Nephron progenitor cell (in vitro differentiated cells): ENCODE measurements at regions not wholly inside any gene's neighbourhood (a gene's known extent, or its start where the extent isn't known, plus 50 kb on each side); places are given as distances from the start of the nearest gene placed in this dataset.
"Not testable (repeated sequence)": the region's sequence is repeated elsewhere in the genome, so short reads cannot be mapped to it uniquely, and the experiment has no call there.

Source experiments
- DNase-seq: peaks from one replicate; pipeline ENCODE4 v3.0.0; 2021
- H3K27ac Mint-ChIP-seq: 2 replicates; pipeline ENCODE4 v1.8.0; 2021; ENCODE audit warnings: mild to moderate bottlenecking, moderate library complexity, mixed read lengths
- H3K27me3 Mint-ChIP-seq: 2 replicates; pipeline ENCODE4 v1.8.0; 2021; ENCODE audit warnings: mild to moderate bottlenecking, low read depth, mixed read lengths; ENCODE audit not compliant: poor library complexity
- H3K36me3 Mint-ChIP-seq: 2 replicates; pipeline ENCODE4 v1.8.0; 2021; ENCODE audit warnings: low read depth, mixed read lengths
- H3K4me1 Mint-ChIP-seq: 2 replicates; pipeline ENCODE4 v1.8.0; 2021; ENCODE audit warnings: mixed read lengths
- H3K4me3 Mint-ChIP-seq: 2 replicates; pipeline ENCODE4 v1.8.0; 2021; ENCODE audit warnings: mild to moderate bottlenecking, moderate library complexity, mixed read lengths
- H3K9me3 Mint-ChIP-seq: 2 replicates; pipeline ENCODE4 v1.8.0; 2021; ENCODE audit warnings: mild to moderate bottlenecking, moderate library complexity, mixed read lengths
- CTCF ChIP-seq: fragments of 200-600 bp; sonication (generic); IDR thresholded peaks from 2 replicates; pipeline ENCODE4 v1.5.0; 2021; ENCODE audit warnings: antibody characterized with exemption

GRCh38 chr3:20240154-20240883 lies 54.3 kb upstream of the SGO1 start:
- H3K4me1 Mint-ChIP-seq, result peaks cover 4% of the 10 kb centered on the region
- H3K4me3 Mint-ChIP-seq, result no peak overlapping the region
- DNase-seq, result no peak
- no peak overlapping the region for H3K27ac Mint-ChIP-seq
- no peak for TF ChIP-seq CTCF
- H3K9me3 Mint-ChIP-seq, result no peaks in the 10 kb centered on the region
- no peaks in the 10 kb centered on the region for H3K27me3 Mint-ChIP-seq
- H3K36me3 Mint-ChIP-seq, result no peaks in the 10 kb centered on the region

- not testable (repeated sequence) for H3K27ac Mint-ChIP-seq, H3K9me3 Mint-ChIP-seq, DNase-seq, H3K27me3 Mint-ChIP-seq, H3K4me3 Mint-ChIP-seq, H3K36me3 Mint-ChIP-seq
- peaks cover 10% of the 10 kb centered on the region for H3K4me1 Mint-ChIP-seq
Observed at GRCh38 chr3:20238199-20238598, 52.2 kb upstream of the SGO1 start.

GRCh38 chr3:20236603-20237002 lies 50.6 kb upstream of the SGO1 start:
- TF ChIP-seq CTCF, result no peak
- Mint-ChIP-seq H3K9me3 (no peaks in the 10 kb centered on the region), H3K36me3 (no peaks in the 10 kb centered on the region)

More at GRCh38 chr3:20236603-20237002, 50.6 kb upstream of the SGO1 start:
- H3K27me3 Mint-ChIP-seq, result no peaks in the 10 kb centered on the region
- DNase-seq, result no peak
- H3K4me3 Mint-ChIP-seq, result no peak overlapping the region
- no peak overlapping the region for H3K27ac Mint-ChIP-seq
- peaks cover 14% of the 10 kb centered on the region for H3K4me1 Mint-ChIP-seq
